ENCODE measurements at regions not wholly inside any gene's neighbourhood (a gene's known extent, or its start where the extent isn't known, plus 50 kb on each side); places are given as distances from the start of the nearest gene placed in this dataset.

DNA sequence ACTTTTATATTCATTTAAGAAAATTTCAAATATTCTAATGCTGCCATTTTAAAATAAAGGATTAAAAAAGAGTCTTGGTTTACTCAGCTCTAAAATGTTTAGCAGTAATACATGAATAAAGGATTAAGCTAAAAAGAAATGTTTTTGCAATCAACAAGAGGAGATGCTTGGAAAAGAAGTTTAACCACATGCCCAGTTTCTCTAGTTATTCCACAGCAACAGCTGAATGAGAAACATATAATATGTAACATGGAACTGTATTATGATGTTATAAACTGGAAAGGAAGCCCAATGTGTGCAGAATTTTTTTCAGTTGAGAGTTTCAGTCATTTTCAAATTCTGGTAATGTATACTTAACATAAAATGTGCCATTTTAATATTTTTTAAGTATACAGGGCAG is 76.5 kb upstream of the ALDH1A1 start:
- TF ChIP-seq POLR2AphosphoS5 (IDR thresholded peaks at IDR 0.05; ENCODE audit: low read depth, low read length) (no peak), POLR2A (IDR thresholded peaks at IDR 0.05; ENCODE audit: low read depth, low read length) (no peak)
